GM23248 (cell line): ENCODE measurements at regions not wholly inside any gene's neighbourhood (a gene's known extent, or its start where the extent isn't known, plus 50 kb on each side); places are given as distances from the start of the nearest gene placed in this dataset.
A peak's percentile ranks its signal among the peaks of the same experiment; 100 is the strongest.

ENCODE experiments used
- DNase-seq: peaks from one replicate; pipeline ENCODE4 v3.0.0-alpha.2; 2015
- H2AFZ ChIP-seq: fragments of 200-600 bp; sonication (generic); 2 replicates; pipeline ENCODE4 v1.6.1; 2016; ENCODE audit warnings: antibody characterized with exemption
- H3F3A ChIP-seq: fragments of 200-600 bp; sonication (generic); 2 replicates; pipeline ENCODE4 v1.6.1; 2016; ENCODE audit warnings: mild to moderate bottlenecking, antibody characterized with exemption, mixed run types; ENCODE audit not compliant: insufficient read depth
- H3K27ac ChIP-seq: fragments of 200-600 bp; sonication (generic); 2 replicates; pipeline ENCODE4 v1.5.1; 2016; ENCODE audit warnings: mild to moderate bottlenecking
- H3K27me3 ChIP-seq: fragments of 200-600 bp; sonication (generic); replicated peaks from 2 replicates; pipeline ENCODE4 v1.6.1; 2016; ENCODE audit warnings: mild to moderate bottlenecking; ENCODE audit not compliant: insufficient read depth
- H3K36me3 ChIP-seq: fragments of 200-600 bp; sonication (generic); 2 replicates; pipeline ENCODE4 v1.6.1; 2016; ENCODE audit warnings: low read depth, mild to moderate bottlenecking
- H3K4me1 ChIP-seq: fragments of 200-600 bp; sonication (generic); 2 replicates; pipeline ENCODE4 v1.6.1; 2016; ENCODE audit warnings: mild to moderate bottlenecking; ENCODE audit not compliant: insufficient read depth
- H3K4me2 ChIP-seq: fragments of 200-600 bp; sonication (generic); one replicate; pipeline ENCODE4 v1.6.1; 2016; ENCODE audit warnings: mild to moderate bottlenecking; ENCODE audit not compliant: unreplicated experiment
- H3K4me3 ChIP-seq: fragments of 200-600 bp; sonication (generic); 2 replicates; pipeline ENCODE4 v1.5.1; 2016; ENCODE audit warnings: mild to moderate bottlenecking
- H3K79me2 ChIP-seq: fragments of 200-600 bp; sonication (generic); 2 replicates; pipeline ENCODE4 v1.6.1; 2016; ENCODE audit warnings: mild to moderate bottlenecking; ENCODE audit not compliant: insufficient read depth
- H3K9ac ChIP-seq: fragments of 200-600 bp; sonication (generic); 2 replicates; pipeline ENCODE4 v1.6.1; 2016; ENCODE audit warnings: mild to moderate bottlenecking
- H3K9me2 ChIP-seq: fragments of 200-600 bp; sonication (generic); 2 replicates; pipeline ENCODE4 v1.6.1; 2016; ENCODE audit warnings: mixed run types, mild to moderate bottlenecking, moderate library complexity; ENCODE audit not compliant: insufficient read depth
- H3K9me3 ChIP-seq: fragments of 200-600 bp; sonication (generic); one replicate; pipeline ENCODE4 v1.6.1; 2017; ENCODE audit warnings: low read depth
- H4K20me1 ChIP-seq: fragments of 200-600 bp; sonication (generic); 2 replicates; pipeline ENCODE4 v1.6.0; 2016; ENCODE audit not compliant: insufficient read depth
- EZH2 ChIP-seq: fragments of 200-600 bp; sonication (generic); IDR thresholded peaks from 2 replicates; pipeline ENCODE4 v1.6.1; 2018; ENCODE audit warnings: antibody characterized with exemption, mild to moderate bottlenecking; ENCODE audit not compliant: insufficient read depth, poor library complexity, severe bottlenecking
- EZH2phosphoT487 ChIP-seq: fragments of 200-600 bp; sonication (generic); IDR thresholded peaks from 2 replicates; pipeline ENCODE4 v1.6.1; 2018; ENCODE audit warnings: antibody characterized with exemption, moderate library complexity, mild to moderate bottlenecking, low read depth; ENCODE audit not compliant: insufficient read depth
- WGBS, 2 experiments: methylation state at CpG; one replicate each; pipeline ENCODE4 v1.1.6; 2015 to 2017; ENCODE audit warnings: low lambda C conversion rate in 2 of 2, low coverage in 1 of 2; ENCODE audit errors: missing lambda C conversion rate in 2 of 2; 5-methylcytosine and 5-hydroxymethylcytosine counted together
- in situ Hi-C: fragments of 300-500 bp; cut with MboI; formaldehyde crosslinking; loops from 2 replicates; pipeline ENCODE4 v1.15.0; 2020

DNA sequence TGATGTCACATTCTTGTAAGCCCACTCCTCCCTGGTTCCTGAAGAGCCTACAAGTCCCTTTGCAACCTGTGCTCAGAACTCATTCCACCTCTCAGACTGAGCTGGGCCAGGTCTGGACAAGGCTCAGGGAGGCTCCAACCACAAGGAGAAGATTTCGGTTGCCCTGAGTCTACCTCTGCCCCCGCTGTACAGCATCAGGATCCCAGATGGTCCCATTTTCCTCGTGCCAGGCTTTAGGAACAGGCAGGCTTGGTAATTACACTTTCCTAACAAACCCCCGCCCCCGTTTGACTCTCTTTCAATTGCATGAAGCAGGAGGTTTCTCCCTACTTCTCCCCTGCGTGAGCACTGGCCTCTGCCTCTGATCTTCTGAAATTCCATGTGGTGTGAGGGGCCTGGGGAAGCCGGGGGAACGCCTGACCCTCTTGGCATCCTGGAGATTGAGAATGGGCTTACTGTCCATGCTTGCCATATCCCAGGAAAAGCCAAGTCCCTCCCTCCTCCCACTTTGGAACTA lies 86.9 kb upstream of the CTNNA1 start:
- TF ChIP-seq EZH2phosphoT487 (no peak), EZH2 (no peak)
- Histone ChIP-seq H3K4me1 (peaks cover 6% of the 10 kb centered on the region; the same call in 1 of the 2 replicates), H3K27me3 (no peaks in the 10 kb centered on the region), H4K20me1 (no peaks in the 10 kb centered on the region), H3K9ac (no peak overlapping the region), H3K9me3 (no peaks in the 10 kb centered on the region), H3K79me2 (no peaks in the 10 kb centered on the region), H3K36me3 (no peaks in the 10 kb centered on the region), H3K4me3 (no peak overlapping the region), H2AFZ (no peak overlapping the region), H3K27ac (no peak overlapping the region), H3K9me2 (no peaks in the 10 kb centered on the region), H3F3A (no peaks in the 10 kb centered on the region), H3K4me2 (no peak overlapping the region)
- DNase-seq = no peak
- in situ Hi-C loops = no loop called here
- 65 to 66% methylated on average over 8 of the region's 8 CpGs for WGBS, 2 experiments

DNA sequence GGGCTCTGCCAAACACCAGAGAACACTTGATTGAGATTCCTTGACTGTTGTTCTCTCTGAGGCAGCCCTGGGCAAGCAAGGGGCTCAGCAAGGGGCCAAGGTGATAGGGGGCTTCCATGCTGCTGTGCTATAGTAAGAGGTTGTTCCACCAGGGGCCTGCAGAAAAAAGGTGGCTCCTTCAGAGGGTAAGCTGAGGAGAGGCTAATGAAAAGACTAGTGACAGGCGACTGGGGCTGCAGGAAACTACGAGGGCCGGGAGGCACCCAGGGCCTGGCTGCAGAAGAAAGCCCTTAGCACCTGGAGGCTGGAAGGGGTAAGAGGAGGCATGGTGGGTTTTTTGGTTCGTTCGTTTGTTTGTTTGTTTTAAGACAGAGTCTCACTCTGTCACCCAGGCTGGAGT lies 88.0 kb upstream of the CTNNA1 start:
- no peak for DNase-seq
- no peaks in the 10 kb centered on the region for H3K9me3 ChIP-seq
- H3K9me2 ChIP-seq = no peaks in the 10 kb centered on the region
- no peaks in the 10 kb centered on the region for H3K36me3 ChIP-seq
- WGBS, 2 experiments = 89 to 100% methylated on average over 4 to 5 of the region's 5 CpGs
- H3K27me3 ChIP-seq = no peaks in the 10 kb centered on the region; the same call in 1 of the 2 replicates
- peaks cover 6% of the 10 kb centered on the region; the same call in 1 of the 2 replicates for H3K4me1 ChIP-seq
- no peak overlapping the region for H3K9ac ChIP-seq
- no peaks in the 10 kb centered on the region for H4K20me1 ChIP-seq
- no peak overlapping the region for H3K27ac ChIP-seq
- no peak overlapping the region for H3K4me3 ChIP-seq
- TF ChIP-seq EZH2phosphoT487 (no peak), EZH2 (no peak)
- H3F3A ChIP-seq = no peaks in the 10 kb centered on the region
- in situ Hi-C loops = no loop called here
- H3K4me2 ChIP-seq = no peak overlapping the region
- no peaks in the 10 kb centered on the region for H3K79me2 ChIP-seq
- H2AFZ ChIP-seq = no peak overlapping the region

DNA sequence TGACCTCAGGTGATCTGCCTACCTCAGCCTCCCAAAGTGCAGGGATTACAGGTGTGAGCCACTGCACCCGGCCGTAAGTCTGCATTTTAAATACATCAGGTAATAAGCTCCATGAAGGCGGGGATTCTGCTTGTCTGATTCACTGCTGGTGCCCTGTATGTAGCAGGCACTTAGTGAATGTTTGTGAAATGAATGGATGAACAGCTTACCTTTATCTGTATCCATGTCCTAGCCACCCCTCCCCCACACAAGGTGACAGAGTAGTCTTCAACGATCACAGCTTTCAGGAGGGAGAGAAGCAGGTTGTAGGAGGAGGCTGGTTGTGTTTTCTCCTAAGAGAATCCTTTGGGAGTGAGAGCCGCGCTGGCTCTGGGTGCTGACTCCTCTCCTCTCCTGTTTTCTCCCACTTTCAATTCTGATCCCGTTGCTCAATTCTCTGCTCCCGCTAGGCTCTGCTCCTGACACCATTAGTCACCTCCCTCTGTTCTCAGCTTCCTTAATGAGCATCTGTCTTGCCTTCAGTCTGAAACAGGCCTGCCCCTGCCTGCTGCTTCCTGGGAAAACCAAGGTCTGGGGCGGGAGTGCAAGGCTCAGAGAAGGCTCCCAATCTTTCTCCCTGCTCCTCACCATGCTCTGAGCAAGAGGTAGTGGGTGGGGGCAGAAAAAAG lies 88.8 kb upstream of the CTNNA1 start:
- H3K9me2 ChIP-seq = no peaks in the 10 kb centered on the region
- H3K4me3 ChIP-seq = no peak overlapping the region
- H3K4me1 ChIP-seq = peaks cover 6% of the 10 kb centered on the region; the same call in 1 of the 2 replicates
- WGBS, 2 experiments = 68 to 71% methylated on average over 9 of the region's 9 CpGs
- TF ChIP-seq EZH2phosphoT487 (no peak), EZH2 (no peak)
- H3K36me3 ChIP-seq = no peaks in the 10 kb centered on the region
- DNase-seq = peak; percentile 69
- in situ Hi-C loops = no loop called here
- no peaks in the 10 kb centered on the region for H3K79me2 ChIP-seq
- no peaks in the 10 kb centered on the region for H3K9me3 ChIP-seq
- H3K27me3 ChIP-seq = no peaks in the 10 kb centered on the region; the same call in 1 of the 2 replicates
- H3K27ac ChIP-seq = no peak overlapping the region
- no peak overlapping the region for H3K9ac ChIP-seq
- no peaks in the 10 kb centered on the region for H4K20me1 ChIP-seq
- H3K4me2 ChIP-seq = no peak overlapping the region
- no peaks in the 10 kb centered on the region for H3F3A ChIP-seq
- H2AFZ ChIP-seq = no peak overlapping the region

- in situ Hi-C loops = no loop called here
- WGBS, 2 experiments = 58 to 59% methylated on average over 4 of the region's 4 CpGs
Observed at GRCh38 chr5:138663561-138663960, 88.4 kb upstream of the HSPA9 start.

More at GRCh38 chr5:138663561-138663960, 88.4 kb upstream of the HSPA9 start:
- Histone ChIP-seq H3F3A (no peaks in the 10 kb centered on the region), H3K79me2 (no peaks in the 10 kb centered on the region), H3K9me3 (no peaks in the 10 kb centered on the region), H3K4me2 (no peak overlapping the region), H3K27me3 (no peaks in the 10 kb centered on the region; the same call in 1 of the 2 replicates), H2AFZ (no peak overlapping the region), H3K4me1 (no peaks in the 10 kb centered on the region), H3K36me3 (no peaks in the 10 kb centered on the region), H4K20me1 (no peaks in the 10 kb centered on the region), H3K4me3 (no peak overlapping the region), H3K9me2 (no peaks in the 10 kb centered on the region), H3K9ac (no peak overlapping the region), H3K27ac (no peak overlapping the region)
- TF ChIP-seq EZH2 = no peak
- no peak for TF ChIP-seq EZH2phosphoT487
- DNase-seq = no peak
